GM23338 (cell line): ENCODE measurements at regions not wholly inside any gene's neighbourhood (a gene's known extent, or its start where the extent isn't known, plus 50 kb on each side); places are given as distances from the start of the nearest gene placed in this dataset.

Source experiments
- ATAC-seq: fragments of 200-7000 bp; cut with Tn5 transposase; 3 replicates; pipeline ENCODE4 v1.9.1; 2020
- DNase-seq: peaks from one replicate; pipeline ENCODE4 v3.0.0-alpha.2; 2015; ENCODE audit warnings: low spot score
- H2AFZ ChIP-seq: fragments of 200-600 bp; sonication (generic); 2 replicates; pipeline ENCODE4 v1.8.0; 2016; ENCODE audit warnings: antibody characterized with exemption, mild to moderate bottlenecking, moderate library complexity
- H3F3A ChIP-seq: fragments of 200-600 bp; sonication (generic); replicated peaks from 2 replicates; pipeline ENCODE4 v1.8.0; 2017; ENCODE audit warnings: antibody characterized with exemption, mixed run types, low read depth
- H3K27ac ChIP-seq: fragments of 200-600 bp; sonication (generic); 2 replicates; pipeline ENCODE4 v1.6.1; 2016; ENCODE audit warnings: low read depth
- H3K27me3 ChIP-seq: fragments of 200-600 bp; sonication (generic); 2 replicates; pipeline ENCODE4 v1.8.0; 2016; ENCODE audit warnings: mild to moderate bottlenecking, mixed run types, moderate library complexity; ENCODE audit not compliant: insufficient read depth
- H3K36me3 ChIP-seq: fragments of 200-600 bp; sonication (generic); 2 replicates; pipeline ENCODE4 v1.8.0; 2016; ENCODE audit warnings: mild to moderate bottlenecking; ENCODE audit not compliant: insufficient read depth
- H3K4me1 ChIP-seq: fragments of 200-600 bp; sonication (generic); 2 replicates; pipeline ENCODE4 v1.8.0; 2016; ENCODE audit warnings: mild to moderate bottlenecking, moderate library complexity; ENCODE audit not compliant: insufficient read depth
- H3K4me2 ChIP-seq: fragments of 200-600 bp; sonication (generic); 2 replicates; pipeline ENCODE4 v1.7.1; 2017; ENCODE audit warnings: mixed run types
- H3K4me3 ChIP-seq: fragments of 200-600 bp; sonication (generic); 2 replicates; pipeline ENCODE4 v1.6.1; 2016; ENCODE audit warnings: mixed run types
- H3K79me2 ChIP-seq: fragments of 200-600 bp; sonication (generic); replicated peaks from 2 replicates; pipeline ENCODE4 v1.8.0; 2017; ENCODE audit warnings: mild to moderate bottlenecking; ENCODE audit not compliant: insufficient read depth
- H3K9me2 ChIP-seq: fragments of 200-600 bp; sonication (generic); 2 replicates; pipeline ENCODE4 v1.8.0; 2017; ENCODE audit not compliant: insufficient read depth
- H4K20me1 ChIP-seq: fragments of 200-600 bp; sonication (generic); replicated peaks from 2 replicates; pipeline ENCODE4 v1.8.0; 2017; ENCODE audit warnings: mild to moderate bottlenecking; ENCODE audit not compliant: insufficient read depth
- H3K27ac Mint-ChIP-seq: 2 replicates; pipeline ENCODE4 v1.8.0; 2020; ENCODE audit warnings: inconsistent platforms, mild to moderate bottlenecking, moderate library complexity, mixed read lengths
- H3K27me3 Mint-ChIP-seq: 3 replicates; pipeline ENCODE4 v1.8.0; 2022; ENCODE audit warnings: low read depth, mild to moderate bottlenecking, moderate library complexity, mixed read lengths, inconsistent platforms; ENCODE audit not compliant: insufficient read depth, poor library complexity
- H3K36me3 Mint-ChIP-seq: 3 replicates; pipeline ENCODE4 v1.8.0; 2021; ENCODE audit warnings: low read depth, mild to moderate bottlenecking, inconsistent platforms, moderate library complexity, mixed read lengths
- H3K4me1 Mint-ChIP-seq: 3 replicates; pipeline ENCODE4 v1.8.0; 2020; ENCODE audit warnings: mild to moderate bottlenecking, inconsistent platforms, mixed read lengths
- H3K4me3 Mint-ChIP-seq: 3 replicates; pipeline ENCODE4 v1.8.0; 2021; ENCODE audit warnings: moderate library complexity, mild to moderate bottlenecking, inconsistent platforms, mixed read lengths
- H3K9me3 Mint-ChIP-seq: 3 replicates; pipeline ENCODE4 v1.8.0; 2020; ENCODE audit warnings: moderate library complexity, mild to moderate bottlenecking, inconsistent platforms, mixed read lengths
- CREB1 ChIP-seq: fragments of 250-450 bp; sonication (Bioruptor Pico); IDR thresholded peaks from 2 replicates; pipeline ENCODE4 v1.5.0; 2020; ENCODE audit warnings: low read depth, mild to moderate bottlenecking, moderate library complexity
- CTCF ChIP-seq, 2 experiments: fragments of 200-600 bp in 1 of 2; sonication (generic) in 1 of 2; conservative IDR thresholded peaks; 2 replicates each; pipeline versions ENCODE4 v1.5.1 to v1.6.1; 2016 to 2017; ENCODE audit warnings: antibody characterized with exemption in 2 of 2, low read depth in 2 of 2, mild to moderate bottlenecking in 2 of 2, moderate library complexity in 1 of 2
- ETS1 ChIP-seq: IDR thresholded peaks from 2 replicates; pipeline ENCODE4 v1.6.1; 2016; ENCODE audit warnings: antibody characterized with exemption
- EZH2 ChIP-seq: fragments of 200-600 bp; sonication (generic); IDR thresholded peaks from one replicate; pipeline ENCODE4 v1.8.0; 2017; ENCODE audit warnings: antibody characterized with exemption, mild to moderate bottlenecking, low read depth; ENCODE audit not compliant: unreplicated experiment
- EZH2phosphoT487 ChIP-seq: fragments of 200-600 bp; sonication (generic); IDR thresholded peaks from one replicate; pipeline ENCODE4 v1.8.1; 2018; ENCODE audit warnings: antibody characterized with exemption; ENCODE audit not compliant: unreplicated experiment
- JUNB ChIP-seq: IDR thresholded peaks from one replicate; pipeline ENCODE4 v1.6.1; 2016; ENCODE audit warnings: antibody characterized with exemption; ENCODE audit not compliant: unreplicated experiment
- NANOG ChIP-seq: IDR thresholded peaks from 2 replicates; pipeline ENCODE4 v1.6.1; 2016; ENCODE audit warnings: antibody characterized with exemption, borderline replicate concordance
- POLR2AphosphoS5 ChIP-seq: IDR thresholded peaks from 2 replicates; pipeline ENCODE4 v1.6.1; 2016; ENCODE audit warnings: antibody characterized with exemption, low read depth
- REST ChIP-seq: IDR thresholded peaks from one replicate; pipeline ENCODE4 v1.6.1; 2018; ENCODE audit warnings: antibody characterized with exemption; ENCODE audit not compliant: unreplicated experiment
- STAT1 ChIP-seq: IDR thresholded peaks from one replicate; pipeline ENCODE4 v1.6.1; 2016; ENCODE audit warnings: antibody characterized with exemption; ENCODE audit not compliant: unreplicated experiment
- ZNF331 ChIP-seq: fragments of 250-450 bp; sonication (Bioruptor Pico); IDR thresholded peaks from 2 replicates; pipeline ENCODE4 v1.5.0; 2020; ENCODE audit warnings: low read depth, mild to moderate bottlenecking, moderate library complexity
- ZNF462 ChIP-seq: fragments of 250-450 bp; sonication (Bioruptor Pico); IDR thresholded peaks from 2 replicates; pipeline ENCODE4 v1.5.0; 2020; ENCODE audit warnings: mild to moderate bottlenecking, moderate library complexity

GRCh38 chr4:92215476-92215875 lies 88.3 kb upstream of the GRID2 start (continued):
- TF ChIP-seq ZNF462 (CRISPR knock-in tag) = no peak
- no peak for TF ChIP-seq STAT1
- TF ChIP-seq CTCF (conservative IDR thresholded peaks at IDR 0.05; ENCODE audit: low read depth in 2 of 2) = no peak
- TF ChIP-seq CREB1 (CRISPR knock-in tag) = no peak
- no peak for TF ChIP-seq JUNB

GRCh38 chr4:92231511-92231910 lies 72.3 kb upstream of the GRID2 start:
- DNase-seq (no peak), ATAC-seq (no peak)
- Histone ChIP-seq H3K36me3 (no peaks in the 10 kb centered on the region), H3K4me3 (no peak overlapping the region), H3K9me2 (no peaks in the 10 kb centered on the region), H3K4me1 (no peaks in the 10 kb centered on the region), H3F3A (no peaks in the 10 kb centered on the region), H2AFZ (no peak overlapping the region), H3K4me2 (no peak overlapping the region), H3K27ac (no peak overlapping the region), H3K79me2 (no peaks in the 10 kb centered on the region), H4K20me1 (no peaks in the 10 kb centered on the region), H3K27me3 (0 out of 2 replicates have a peak, but pooled peaks cover 6% of the 10 kb centered on the region)
- H3K4me1 Mint-ChIP-seq = peaks cover 7% of the 10 kb centered on the region
- H3K36me3 Mint-ChIP-seq = no peaks in the 10 kb centered on the region
- H3K27me3 Mint-ChIP-seq = no peaks in the 10 kb centered on the region
- no peak overlapping the region for H3K4me3 Mint-ChIP-seq
- H3K9me3 Mint-ChIP-seq = no peaks in the 10 kb centered on the region
- no peak overlapping the region for H3K27ac Mint-ChIP-seq
- TF ChIP-seq NANOG (no peak), ZNF331 (no peak), JUNB (no peak), CREB1 (CRISPR knock-in tag) (no peak), STAT1 (no peak), EZH2 (no peak), REST (no peak), EZH2phosphoT487 (no peak), ETS1 (no peak), POLR2AphosphoS5 (no peak)
